GM19238 (cell line): ENCODE measurements at regions not wholly inside any gene's neighbourhood (a gene's known extent, or its start where the extent isn't known, plus 50 kb on each side); places are given as distances from the start of the nearest gene placed in this dataset.
"Not testable (repeated sequence)": the region's sequence is repeated elsewhere in the genome, so short reads cannot be mapped to it uniquely, and the experiment has no call there.

ENCODE experiments used
- DNase-seq: peaks from one replicate; pipeline ENCODE4 v3.0.0; 2011; ENCODE audit warnings: low spot score; ENCODE audit not compliant: insufficient read length

GRCh38 chr10:28892818-28893547 is 215.7 kb downstream of the BAMBI start:
- no peak for DNase-seq

- no peak for DNase-seq
Measured at GRCh38 chr10:28894146-28894545, 216.8 kb downstream of the BAMBI start.

DNA sequence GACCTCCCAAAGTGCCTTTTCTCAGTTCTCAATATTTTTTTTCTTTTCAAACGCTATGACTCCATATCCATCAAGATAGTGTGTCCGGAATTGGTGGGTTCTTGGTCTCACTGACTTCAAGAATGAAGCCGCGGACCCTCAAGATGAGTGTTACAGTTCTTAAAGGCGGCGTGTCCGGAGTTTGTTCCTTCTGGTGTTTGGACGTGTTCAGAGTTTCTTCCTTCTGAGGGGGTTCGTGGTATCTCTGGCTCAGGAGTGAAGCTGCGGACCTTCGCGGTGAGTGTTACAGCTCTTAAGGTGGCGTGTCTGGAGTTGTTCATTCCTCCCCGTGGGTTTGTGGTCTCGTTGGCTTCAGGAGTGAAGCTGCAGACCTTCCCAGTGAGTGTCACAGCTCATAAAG is 218.3 kb downstream of the BAMBI start:
- not testable (repeated sequence) for DNase-seq

GRCh38 chr10:28896791-28897409 is 219.6 kb downstream of the BAMBI start:
- not testable (repeated sequence) for DNase-seq

GRCh38 chr10:28897617-28898464 is 220.5 kb downstream of the BAMBI start:
- DNase-seq, result no peak

- no peak for DNase-seq
Measured at GRCh38 chr10:28902215-28902614, 224.9 kb downstream of the BAMBI start.

DNA sequence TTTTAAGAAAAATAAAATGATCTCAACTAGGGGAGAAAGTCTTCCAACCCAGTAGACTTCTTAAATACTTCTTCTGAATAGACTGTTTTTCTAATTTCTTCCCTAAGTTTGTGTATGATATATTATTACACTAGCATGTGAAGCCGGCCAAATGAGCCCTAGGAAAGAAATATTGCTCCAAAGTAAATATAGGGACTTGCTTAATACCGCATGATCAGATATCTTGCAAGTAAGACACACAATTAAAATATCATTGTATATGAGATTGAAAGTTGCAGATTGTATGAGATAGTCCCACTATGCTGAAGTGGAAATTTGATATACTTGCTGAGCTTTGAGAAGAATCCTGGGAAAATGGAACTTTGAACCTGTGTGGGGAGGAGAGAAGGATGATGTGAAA is 225.7 kb downstream of the BAMBI start:
- no peak for DNase-seq

DNA sequence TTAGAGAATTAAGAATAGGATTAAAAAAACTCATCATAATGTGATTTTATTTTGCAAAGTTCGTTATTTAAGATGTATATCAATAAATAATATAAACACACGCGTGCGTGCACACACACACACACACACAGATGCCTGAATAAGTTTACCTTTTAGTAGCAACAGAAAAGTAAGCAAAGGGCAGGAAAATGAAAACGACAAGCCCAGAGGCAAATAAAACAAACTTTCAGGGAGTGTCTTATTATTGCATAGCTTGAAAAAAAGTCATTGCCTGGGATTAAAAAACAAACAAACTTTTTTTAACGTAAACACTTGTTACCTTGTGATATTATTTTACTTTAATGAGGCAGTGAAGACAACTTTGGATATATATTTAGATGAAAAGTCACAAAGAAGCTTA is 226.4 kb downstream of the BAMBI start:
- DNase-seq, result no peak

DNA sequence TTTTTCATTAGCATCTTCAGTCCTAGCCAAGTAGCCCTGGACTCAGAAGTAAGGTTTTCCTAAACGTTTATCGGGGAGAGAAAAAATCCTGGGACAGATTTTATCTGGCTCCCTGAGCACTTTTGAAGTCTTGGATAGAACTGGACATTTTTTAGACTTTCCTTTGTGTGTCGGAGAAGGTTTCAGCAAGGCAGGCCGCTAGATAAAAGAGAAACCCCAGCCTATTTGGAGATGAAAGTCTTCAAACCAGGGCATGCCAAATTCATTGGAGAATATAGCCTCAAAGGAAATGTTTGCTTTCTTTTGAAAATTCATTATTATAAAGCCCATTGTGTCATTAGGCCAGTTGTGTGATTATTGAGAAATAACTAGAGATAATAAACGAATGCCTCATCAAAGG is 228.1 kb downstream of the BAMBI start:
- DNase-seq, result no peak

- DNase-seq, result no peak
Measured at GRCh38 chr10:28906011-28906411, 228.7 kb downstream of the BAMBI start.

DNA sequence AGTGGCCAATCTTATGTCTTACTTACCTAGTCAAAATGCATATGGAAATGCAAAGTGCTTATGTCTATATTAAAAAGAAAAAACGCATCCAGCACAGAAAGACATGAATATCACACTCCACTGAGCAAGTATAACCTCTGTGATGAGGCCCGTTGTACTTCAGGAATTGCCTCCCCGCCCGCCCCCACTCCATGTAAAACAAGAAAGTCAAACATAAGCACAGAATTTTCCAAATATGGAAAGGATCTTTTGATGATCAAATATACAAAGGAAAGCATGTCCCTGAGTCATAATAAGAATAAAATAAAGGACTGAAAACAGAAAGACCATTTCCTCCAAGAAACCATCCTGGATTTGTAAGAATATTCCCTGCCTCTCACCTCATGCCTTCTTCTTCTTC is 229.1 kb downstream of the BAMBI start:
- no peak for DNase-seq

DNA sequence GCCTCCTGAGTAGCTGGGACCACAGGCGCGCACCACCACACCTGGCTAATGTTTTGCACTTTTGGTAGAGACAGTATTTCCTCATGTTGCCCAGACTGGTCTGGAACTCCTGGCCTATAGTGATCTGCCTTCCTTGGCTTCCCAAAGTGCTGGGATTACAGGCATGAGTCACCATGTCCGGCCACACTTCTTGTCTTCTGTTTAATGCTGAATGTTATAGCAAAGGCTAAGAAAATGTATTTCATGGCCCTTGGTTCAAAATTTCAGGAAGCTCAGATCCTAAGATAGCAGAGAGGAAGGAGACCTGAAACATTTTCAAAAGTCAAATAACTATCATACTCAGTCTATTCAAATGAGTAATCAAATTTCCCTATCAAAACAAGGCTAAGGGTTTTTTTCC is 229.6 kb downstream of the BAMBI start:
- DNase-seq, result no peak

GRCh38 chr10:28909875-28910274 is 232.6 kb downstream of the BAMBI start:
- no peak for DNase-seq

- DNase-seq, result no peak
Measured at GRCh38 chr10:28910956-28911355, 233.6 kb downstream of the BAMBI start.

DNA sequence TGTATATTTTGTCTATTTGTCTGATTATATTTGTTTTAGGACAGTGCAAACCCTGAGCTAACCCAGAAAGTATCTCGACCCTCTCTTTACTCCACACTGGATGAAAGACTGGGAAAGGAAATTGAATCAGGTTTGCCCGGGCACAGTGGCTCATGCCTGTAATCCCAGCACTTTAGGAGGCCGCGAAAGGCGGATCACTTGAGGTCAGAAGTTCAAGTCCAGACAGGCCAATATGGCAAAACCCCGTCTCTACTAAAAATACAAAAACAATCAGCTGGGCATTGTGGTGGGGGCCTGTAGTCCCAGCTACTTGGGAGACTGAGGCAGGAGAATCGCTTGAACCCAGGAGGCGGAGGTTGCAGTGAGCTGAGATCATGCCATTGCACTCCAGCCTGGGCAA is 234.2 kb downstream of the BAMBI start:
- not testable (repeated sequence) for DNase-seq

GRCh38 chr10:28912017-28912783 is 234.9 kb downstream of the BAMBI start:
- DNase-seq, result no peak

DNA sequence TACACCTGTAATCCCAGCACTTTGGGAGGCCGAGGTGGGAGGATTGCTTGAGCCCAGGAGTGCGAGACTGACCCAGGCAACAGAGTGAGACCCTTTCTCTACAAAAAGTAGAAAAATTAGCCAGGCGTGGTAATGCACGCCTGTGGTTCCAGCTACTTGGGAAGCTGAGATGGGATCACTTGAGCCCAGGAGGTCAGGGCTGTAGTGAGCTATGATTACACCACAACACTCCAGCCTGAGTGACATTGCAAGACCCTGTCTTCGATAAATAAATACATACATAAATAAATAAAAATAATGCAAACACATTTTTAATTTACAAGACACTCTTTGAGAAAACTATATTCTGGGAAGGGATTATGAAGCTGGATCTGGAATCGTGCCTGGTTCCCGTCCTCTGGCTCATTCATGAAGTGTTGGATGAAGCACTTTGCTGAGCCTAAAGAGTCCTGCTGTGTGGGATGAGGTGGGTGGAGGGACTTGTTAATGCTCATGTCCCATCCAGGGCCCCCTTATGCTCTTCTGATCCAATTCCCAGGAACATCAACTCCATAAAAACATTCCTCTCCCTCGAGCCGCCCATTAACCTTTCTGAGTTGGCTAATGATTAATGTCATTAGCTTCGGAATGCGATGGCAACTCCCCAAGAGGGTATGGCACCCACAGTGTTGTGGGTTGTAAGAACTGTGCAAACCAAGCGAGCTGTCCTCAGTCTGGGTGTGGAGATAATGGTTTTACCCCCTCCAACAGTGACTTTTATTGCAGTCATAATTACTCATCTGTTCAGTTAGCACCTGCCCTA is 236.3 kb downstream of the BAMBI start:
- DNase-seq, result no peak

DNA sequence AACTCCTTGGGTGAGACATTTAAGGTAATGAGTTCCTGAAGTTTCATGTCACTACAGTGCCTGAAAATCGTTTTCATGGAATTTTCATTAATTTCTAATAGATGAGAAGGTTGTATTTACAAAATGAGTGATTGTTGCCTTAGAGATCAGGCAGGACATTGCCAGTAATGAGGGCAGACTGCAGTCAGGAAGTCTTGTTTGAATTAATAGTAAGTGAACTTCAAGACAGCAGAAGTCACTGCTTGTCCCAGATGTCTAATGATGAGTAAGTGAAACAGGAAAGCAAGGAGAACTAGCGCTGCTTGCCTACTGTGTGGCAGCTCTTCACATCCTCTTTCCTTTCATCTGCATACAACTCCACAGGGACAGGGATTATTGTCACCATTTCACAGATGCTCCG is 237.4 kb downstream of the BAMBI start:
- no peak for DNase-seq

- DNase-seq, result no peak
Measured at GRCh38 chr10:28915989-28916588, 238.8 kb downstream of the BAMBI start.

GRCh38 chr10:28920091-28920490 is 242.8 kb downstream of the BAMBI start:
- no peak for DNase-seq
